VCaP (cell line): ENCODE measurements at regions not wholly inside any gene's neighbourhood (a gene's known extent, or its start where the extent isn't known, plus 50 kb on each side); places are given as distances from the start of the nearest gene placed in this dataset.

ENCODE experiments used
- H3K27ac ChIP-seq: fragments of 450-650 bp; 2 replicates; pipeline ENCODE4 v1.5.1; 2017
- TF ChIP-seq, protein P1 (sequence below): fragments of 450-650 bp; conservative IDR thresholded peaks from 2 replicates; pipeline ENCODE4 v1.5.1; 2017; ENCODE audit warnings: mild to moderate bottlenecking, moderate library complexity

DNA sequence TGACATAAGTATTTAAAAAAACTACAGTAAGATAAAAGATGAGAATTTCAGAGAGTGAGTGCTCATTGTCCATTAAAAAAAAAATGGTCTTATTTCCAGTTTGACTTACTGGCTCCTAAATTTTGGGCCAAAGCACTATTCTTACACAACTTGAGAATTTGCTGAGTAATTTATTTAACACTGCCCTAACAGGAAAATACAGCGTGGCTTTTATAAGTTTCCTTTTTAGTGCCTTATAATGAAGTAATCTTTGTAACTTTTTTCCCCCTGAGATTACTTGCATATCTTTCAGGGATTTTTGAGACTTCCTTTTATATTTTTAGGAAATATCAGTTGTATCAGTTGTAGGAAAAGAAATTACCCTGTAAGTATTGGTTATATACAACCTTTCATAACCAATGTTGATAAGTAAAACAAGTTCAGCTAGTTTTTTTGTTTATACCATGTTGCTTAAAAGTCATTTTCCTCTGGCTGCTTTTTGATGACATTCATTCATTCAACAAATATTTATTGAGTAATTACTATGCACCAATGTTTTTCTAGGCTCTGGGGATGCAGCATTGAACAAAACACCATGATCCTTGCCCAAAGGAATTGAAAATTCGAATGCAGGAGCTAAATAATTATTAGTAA lies 106.4 kb upstream of the SGK1 start:
- no peak overlapping the region for H3K27ac ChIP-seq

DNA sequence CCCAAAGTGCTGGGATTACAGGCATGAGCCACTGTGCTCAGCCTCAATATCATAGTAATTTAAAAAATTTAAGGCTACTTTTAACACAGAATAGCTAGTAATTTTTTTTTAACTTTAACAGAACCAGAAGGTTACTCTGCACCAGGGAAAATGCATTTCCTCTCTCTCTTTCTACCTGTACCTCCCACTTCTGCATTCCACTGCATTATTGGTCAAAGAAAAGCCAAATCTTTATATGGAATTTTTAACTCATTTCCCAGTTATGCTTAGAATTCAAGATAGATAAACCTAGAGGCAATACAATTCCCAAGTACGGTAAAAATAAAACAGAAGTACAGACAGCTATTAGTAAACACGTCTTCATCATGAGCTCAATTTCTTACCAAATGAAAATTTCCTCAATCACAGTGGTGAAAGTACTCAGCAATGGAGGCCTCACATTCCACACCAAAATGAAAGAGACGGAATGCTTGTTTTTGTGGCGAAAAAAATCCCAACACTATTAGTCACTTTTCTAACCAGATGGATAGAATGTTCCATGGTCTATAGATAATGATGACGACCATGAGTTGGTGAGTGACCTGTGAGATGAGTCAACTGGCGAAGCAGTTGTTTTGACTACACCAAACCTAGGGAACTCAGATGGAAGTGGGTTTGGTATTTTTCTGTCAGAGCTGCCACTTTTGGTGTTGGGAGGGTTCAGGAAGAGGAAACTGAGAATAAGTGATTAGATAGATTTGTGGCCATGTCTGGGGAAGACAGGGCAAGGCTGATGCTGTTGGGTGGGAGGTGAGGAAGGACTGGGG lies 104.7 kb upstream of the SGK1 start:
- TF ChIP-seq, protein P1, sequence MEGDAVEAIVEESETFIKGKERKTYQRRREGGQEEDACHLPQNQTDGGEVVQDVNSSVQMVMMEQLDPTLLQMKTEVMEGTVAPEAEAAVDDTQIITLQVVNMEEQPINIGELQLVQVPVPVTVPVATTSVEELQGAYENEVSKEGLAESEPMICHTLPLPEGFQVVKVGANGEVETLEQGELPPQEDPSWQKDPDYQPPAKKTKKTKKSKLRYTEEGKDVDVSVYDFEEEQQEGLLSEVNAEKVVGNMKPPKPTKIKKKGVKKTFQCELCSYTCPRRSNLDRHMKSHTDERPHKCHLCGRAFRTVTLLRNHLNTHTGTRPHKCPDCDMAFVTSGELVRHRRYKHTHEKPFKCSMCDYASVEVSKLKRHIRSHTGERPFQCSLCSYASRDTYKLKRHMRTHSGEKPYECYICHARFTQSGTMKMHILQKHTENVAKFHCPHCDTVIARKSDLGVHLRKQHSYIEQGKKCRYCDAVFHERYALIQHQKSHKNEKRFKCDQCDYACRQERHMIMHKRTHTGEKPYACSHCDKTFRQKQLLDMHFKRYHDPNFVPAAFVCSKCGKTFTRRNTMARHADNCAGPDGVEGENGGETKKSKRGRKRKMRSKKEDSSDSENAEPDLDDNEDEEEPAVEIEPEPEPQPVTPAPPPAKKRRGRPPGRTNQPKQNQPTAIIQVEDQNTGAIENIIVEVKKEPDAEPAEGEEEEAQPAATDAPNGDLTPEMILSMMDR = no peak
- H3K27ac ChIP-seq = no peak overlapping the region

More for the DNA sequence above, 106.4 kb upstream of the SGK1 start:
- TF ChIP-seq, protein P1 = no peak

DNA sequence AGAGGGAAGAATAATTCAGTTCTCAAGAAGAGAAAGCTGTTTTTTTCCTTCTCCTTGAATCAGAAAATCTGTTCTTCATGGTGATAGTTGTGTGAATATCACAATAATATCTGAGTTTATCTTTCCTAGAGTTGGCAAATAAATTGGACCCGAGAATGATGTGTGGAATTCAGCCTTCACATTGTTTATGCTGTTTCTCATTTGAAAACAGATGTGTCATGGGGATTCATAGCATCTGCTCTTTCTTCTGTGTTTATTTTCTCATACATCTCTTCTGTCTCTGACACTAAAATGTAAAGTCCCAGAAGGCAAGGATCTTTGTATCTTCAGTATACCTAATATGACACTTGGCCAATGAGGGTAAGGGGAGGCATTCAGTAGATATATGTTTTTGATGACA lies 103.6 kb upstream of the SGK1 start:
- TF ChIP-seq, protein P1 = no peak

DNA sequence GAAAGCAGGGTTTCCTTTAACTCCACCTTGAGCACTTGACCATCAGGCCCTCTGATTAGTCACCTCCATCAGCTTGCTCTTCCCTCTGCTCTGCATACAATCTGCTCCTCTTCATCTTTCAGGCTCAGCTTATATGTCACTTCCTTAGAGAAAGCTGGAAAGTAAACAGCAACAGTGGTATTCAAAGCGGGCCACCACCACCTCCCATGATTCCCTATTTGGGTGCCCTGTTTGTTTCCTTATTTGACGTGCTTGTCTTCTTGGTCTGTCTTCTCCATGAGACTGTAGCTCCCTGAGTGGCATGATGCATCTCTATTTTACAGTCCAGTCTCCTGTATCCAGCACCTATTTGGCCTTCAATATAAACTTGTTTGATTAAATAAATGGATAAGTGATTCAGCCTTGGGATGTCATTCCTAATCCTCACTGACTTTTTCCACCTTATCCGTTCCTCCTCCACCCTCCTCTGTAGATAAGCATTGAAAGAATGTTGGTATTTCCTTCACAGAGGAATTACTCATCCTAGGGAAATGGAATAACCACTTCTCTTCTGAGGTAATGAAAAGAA lies 102.8 kb upstream of the SGK1 start:
- TF ChIP-seq, protein P1 = no peak

More for the DNA sequence above, 103.6 kb upstream of the SGK1 start:
- H3K27ac ChIP-seq = no peak overlapping the region

DNA sequence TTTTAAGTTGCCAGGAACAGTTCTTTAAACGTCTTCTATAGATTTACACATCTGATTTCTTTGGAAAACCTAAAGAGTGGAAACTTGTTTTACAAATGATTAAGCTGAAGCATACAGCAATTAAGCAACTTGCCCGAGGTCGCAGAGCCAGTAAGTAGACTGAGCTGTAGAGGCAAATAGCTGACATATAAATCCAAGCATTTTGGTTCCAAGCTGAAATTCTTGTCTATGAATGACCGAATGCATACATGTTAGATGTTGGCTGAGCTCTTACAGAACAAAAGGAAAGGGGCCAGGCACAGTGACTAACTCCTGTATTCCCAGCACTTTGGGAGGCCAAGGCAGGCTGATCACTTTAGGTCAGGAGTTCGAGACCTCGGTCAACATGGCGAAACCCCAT lies 101.8 kb upstream of the SGK1 start:
- no peak overlapping the region for H3K27ac ChIP-seq
- TF ChIP-seq, protein P1 = no peak

More for the DNA sequence above, 102.8 kb upstream of the SGK1 start:
- no peak overlapping the region for H3K27ac ChIP-seq

DNA sequence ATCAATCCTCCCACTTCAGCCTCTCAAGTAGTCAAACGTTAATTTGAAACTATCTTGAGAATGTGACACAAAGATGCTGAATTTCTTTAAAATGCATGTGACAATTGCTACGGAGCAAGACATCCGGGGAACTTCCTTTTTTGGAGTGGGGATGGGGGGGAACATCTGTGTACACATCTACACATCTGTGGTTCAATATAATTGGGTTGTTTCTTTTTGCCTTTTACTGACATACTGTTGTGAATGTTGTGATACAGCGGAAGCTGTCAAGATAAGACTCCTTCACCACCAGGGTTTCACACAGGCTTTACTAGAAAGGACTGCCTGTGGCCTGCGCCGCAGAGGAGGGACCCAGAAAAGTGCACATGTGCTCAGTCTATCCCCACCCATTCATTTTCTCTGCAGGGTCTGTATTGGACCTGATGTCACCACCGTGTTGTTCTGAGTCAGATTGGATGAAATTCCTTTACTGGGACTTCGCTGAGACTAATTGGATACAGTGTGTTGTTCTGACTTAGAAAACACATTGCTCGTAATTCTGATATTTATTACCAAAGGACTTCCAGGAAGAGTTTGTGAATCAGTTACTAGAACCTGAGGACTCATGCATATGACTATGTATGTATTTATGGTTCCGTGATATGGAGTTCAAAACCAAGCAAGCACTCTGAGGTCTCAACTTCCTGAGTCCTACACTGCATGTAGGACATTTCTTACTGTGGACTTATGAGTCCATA lies 98.7 kb upstream of the SGK1 start:
- TF ChIP-seq, protein P1 = no peak
- no peak overlapping the region for H3K27ac ChIP-seq

DNA sequence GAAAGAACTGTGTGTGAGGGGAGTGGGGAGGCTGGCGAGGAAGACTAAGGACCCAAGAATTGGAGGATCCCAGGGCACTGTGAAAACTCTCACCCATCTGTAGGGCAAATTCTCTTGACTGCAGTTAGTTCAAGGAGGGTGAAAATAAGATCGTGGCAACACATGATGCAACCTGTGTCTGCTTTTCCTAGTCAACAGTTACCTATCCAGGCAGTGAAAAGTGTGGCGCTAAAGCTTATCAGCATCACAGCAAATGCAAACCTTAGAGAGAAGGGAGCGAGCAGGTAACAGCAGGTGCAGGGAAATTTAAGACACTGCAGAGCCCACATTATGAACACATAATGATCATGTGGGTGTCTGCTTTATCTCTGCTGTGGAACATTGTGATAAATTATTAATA lies 97.7 kb upstream of the SGK1 start:
- TF ChIP-seq, protein P1 = no peak
- no peak overlapping the region for H3K27ac ChIP-seq
